Femur (tissue), 1 donor: ENCODE measurements at regions not wholly inside any gene's neighbourhood (a gene's known extent, or its start where the extent isn't known, plus 50 kb on each side); places are given as distances from the start of the nearest gene placed in this dataset.
"Not testable (repeated sequence)": the region's sequence is repeated elsewhere in the genome, so short reads cannot be mapped to it uniquely, and the experiment has no call there.

Source experiments
- DNase-seq: peaks from one replicate; pipeline ENCODE4 v3.0.0-alpha.2; 2017

DNA sequence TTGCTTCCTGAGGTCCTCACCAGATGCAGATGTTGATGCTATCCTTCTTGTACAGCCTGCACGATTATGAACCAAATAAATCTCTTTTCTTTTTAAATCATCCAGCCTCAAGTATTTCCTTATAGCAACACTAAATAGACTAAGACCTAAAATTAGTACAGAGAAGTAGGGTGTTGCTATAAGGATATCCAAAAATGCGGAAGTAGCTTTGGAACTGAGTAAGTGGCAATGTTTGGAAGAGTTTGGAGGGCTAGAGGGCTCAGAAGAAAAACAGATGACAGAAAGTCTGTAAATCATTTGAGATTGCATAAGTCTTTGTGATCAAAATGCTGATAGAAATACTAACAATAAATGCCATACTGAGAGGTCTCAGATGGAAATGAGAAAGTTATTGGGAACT lies 894.9 kb downstream of the DIPK2A start:
- no peak for DNase-seq

DNA sequence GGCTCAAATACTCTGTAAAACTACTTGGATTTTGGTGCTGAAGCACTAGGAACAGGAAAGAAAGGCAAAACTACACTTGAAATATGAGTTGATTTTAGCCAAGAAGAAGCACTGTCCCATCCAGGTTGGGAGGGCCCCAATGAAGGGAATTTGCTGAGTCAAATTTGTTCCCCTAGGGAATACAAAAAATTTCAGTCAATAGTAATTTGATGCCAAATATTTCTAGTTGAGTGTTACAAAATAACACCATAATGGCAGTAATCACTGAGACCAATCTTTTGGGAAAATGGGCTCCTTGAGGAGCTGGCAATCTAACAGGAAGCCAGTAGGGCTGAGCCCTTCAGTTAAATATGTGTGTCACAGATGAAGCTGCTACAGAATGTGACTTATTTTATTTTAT lies 896.9 kb downstream of the DIPK2A start:
- no peak for DNase-seq

DNA sequence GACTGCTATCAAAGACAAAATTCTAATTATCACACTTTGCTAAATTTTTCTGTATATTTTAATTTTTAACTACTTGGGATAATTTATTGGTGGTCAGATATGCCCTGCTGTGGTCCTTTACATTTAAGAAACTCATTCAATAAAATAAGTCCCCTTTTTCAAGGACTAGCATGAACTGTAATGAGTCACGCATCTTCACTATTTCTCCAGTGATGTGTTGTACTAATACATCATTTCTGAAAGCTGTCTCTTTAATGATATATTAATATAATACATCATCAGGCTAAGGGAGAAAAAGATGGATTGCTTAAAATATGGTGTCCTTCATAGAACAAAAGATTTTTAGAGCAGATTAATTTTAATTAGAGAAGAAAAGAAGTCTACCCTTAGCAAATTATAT lies 901.4 kb downstream of the DIPK2A start:
- no peak for DNase-seq

DNA sequence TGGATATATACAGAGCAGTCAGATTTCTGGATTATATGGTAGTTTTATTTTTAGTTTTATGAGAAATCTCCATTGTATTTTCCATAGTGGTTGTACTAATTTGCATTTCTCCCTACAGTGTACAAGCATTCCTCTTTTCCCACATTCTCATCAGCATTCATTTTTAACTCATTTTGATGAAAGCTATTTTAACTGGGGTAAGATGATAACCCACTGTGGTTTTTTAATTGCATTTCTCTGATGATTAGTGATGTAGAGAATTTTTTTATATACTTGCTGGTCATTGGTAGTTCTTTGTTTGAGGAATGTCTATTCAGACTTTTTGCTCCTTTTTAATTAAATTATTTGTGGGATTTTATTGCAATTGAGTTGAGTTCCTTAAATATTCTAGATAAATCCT lies 903.6 kb downstream of the DIPK2A start:
- no peak for DNase-seq

DNA sequence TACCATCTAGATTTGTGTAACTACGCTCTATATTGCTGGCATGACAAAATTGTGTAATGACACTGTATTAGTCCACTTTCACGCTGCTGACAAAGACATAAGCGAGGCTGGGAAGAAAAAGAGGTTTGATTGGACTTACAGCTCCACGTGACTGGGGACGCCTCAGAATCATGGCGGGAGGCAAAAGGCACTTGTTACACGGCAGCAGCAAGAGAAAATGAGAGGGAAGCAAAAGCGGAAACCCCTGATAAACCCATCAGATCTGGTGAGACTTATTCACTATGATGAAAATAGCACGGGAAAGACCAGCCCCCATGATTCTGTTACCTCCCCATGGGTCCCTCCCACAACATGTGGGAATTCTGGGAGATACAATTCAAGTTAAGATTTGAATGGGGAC lies 905.7 kb downstream of the DIPK2A start:
- DNase-seq = no peak

DNA sequence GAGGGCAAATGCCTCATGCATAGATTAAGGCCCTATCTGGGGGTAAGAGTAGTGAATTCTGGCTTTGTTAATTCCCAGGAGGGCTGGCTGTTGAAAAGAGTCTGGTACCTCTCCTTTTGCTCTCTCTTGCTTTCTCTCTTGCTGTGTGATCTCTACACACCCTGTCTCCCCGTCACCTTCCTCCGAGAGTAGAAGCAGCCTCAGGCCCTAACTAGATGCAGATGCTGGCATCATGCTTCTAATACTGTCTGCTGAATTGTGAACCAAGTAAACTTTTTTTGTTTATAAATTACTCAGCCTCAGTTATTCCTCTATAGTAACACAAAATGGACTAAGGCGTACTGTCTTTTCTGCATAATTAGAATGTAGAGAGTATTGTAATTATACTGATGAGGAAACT lies 908.1 kb downstream of the DIPK2A start:
- no peak for DNase-seq

DNA sequence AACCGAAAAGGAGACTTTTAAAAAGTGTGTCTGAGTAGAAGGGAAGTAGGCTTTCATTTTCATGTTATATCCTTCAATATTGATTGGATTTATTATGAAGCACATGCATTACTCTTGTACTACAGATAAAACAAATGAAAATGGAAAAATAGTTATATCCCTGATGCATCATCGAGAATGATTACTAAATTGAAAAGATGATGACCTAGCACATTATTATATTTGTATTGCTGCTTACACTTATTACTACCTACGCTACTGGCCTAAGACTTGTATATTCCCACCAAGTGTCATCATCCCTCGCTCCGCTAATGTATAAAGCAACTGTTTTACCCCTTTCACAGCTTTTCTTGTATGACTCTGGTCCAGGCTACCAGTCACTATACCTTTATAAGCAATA lies 922.4 kb downstream of the DIPK2A start:
- DNase-seq = no peak

DNA sequence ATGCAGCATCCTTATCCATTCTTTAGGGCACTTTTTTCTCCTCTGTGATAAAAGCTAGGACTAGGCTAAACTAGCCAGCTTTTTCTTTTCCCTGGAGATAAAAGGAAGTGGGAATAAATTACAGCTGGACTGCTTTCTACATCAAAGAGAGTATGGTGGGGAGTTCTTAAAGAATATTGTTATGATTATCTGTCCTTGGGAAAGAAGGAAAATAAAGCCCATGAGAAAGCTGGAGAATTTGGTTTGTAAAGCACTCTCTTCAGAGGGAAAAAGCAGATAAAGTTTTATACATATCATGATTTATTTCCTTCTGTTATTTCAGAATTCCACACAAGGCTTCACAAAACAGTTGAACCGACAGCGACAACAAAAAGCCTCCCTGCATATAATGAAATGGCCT lies 923.0 kb downstream of the DIPK2A start:
- DNase-seq = no peak

DNA sequence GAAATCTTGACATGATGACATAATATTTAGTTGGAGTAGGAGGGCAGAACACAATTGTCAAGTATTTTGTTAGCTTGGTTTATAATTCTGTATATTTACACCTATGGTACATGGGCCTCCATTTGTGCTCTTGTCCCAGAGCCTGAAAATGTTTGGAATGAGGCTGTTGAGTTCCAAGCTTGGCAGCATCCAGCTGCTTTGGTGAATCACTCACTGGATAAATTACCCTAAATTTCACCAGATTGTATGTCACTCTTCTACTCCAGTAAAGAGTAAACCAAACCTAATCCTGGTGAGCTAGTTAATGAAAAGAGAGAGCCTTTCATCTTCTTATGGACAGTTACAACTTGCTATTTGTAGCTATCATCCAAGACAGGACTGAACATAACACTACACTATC lies 928.7 kb downstream of the DIPK2A start:
- DNase-seq = no peak

DNA sequence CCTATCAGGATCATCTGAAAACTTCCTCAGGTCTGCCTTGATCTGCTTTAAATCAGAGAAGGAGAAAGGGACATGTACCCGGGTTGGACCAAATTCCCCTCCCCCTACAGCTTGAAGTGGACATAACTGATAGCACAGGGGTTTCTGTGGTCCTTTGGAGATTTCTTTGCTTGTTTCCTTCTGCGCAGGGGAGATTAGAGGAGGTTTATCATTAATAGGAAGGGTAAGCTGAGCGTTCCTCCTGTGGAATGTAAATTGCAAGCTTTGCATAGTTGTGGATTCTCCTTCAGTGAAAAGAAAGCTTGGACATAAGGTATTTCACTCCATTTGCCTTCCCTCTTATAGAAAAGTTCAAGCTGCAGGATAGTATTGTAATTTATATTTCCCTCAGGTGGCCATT lies 936.0 kb downstream of the DIPK2A start:
- not testable (repeated sequence) for DNase-seq

DNA sequence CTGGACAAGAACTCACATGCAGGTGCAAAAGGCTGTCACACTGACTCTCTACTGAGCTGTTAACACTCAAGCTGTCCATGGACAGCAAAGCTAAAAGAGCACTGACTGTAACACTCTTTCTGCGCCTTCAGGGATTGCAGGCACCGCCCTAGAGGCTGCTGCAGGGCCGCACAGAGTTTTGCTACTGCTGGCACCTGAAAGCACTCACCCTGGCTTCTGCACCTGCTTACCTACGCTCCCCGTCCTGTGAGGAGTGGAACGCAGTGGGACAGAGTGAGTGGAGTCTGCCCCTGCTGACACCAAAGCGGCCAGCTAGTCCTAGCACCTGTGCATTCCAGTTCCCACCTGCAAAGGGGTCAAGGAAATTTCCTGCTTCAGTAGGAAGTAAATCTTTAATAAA lies 941.3 kb downstream of the DIPK2A start:
- no peak for DNase-seq

DNA sequence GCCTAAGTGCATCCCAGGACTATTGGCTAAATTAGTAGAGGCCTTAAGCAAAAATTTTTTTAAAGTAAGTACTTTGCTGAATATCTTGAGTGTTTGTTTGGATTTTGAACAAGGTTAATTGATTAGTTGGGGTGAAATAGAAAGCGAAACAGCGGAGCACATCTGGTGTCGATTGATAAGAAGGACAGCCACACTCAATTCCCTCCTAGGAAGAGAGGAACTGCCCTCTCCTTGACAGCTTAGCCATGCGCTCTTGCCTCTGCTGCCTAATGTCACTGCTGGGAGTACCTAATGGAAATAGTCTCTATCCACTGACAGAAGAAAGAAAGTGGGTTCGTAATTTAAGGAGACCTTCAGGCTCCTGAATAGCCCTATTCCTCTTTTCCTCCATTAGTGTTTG lies 943.6 kb downstream of the DIPK2A start:
- DNase-seq = no peak

DNA sequence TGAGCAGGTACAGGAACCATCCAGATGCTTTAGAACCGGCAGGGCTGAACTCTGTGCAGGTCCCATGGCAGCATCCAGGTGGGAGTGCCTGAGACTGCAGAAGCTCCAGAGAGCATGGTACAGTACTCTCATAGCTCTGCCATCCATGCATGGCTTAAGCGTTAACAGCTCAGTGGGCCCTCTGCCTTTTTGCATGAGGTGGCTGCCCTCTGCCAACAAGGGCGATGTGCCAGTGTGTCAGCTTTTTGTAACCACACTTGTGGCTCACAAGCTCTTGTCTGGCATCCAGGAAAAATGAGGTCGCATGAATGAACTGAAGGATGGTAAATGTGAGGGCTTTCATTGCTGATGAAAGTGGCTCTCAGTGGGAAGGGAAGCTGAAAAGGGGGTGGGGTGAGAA lies 950.1 kb downstream of the DIPK2A start:
- DNase-seq = no peak

DNA sequence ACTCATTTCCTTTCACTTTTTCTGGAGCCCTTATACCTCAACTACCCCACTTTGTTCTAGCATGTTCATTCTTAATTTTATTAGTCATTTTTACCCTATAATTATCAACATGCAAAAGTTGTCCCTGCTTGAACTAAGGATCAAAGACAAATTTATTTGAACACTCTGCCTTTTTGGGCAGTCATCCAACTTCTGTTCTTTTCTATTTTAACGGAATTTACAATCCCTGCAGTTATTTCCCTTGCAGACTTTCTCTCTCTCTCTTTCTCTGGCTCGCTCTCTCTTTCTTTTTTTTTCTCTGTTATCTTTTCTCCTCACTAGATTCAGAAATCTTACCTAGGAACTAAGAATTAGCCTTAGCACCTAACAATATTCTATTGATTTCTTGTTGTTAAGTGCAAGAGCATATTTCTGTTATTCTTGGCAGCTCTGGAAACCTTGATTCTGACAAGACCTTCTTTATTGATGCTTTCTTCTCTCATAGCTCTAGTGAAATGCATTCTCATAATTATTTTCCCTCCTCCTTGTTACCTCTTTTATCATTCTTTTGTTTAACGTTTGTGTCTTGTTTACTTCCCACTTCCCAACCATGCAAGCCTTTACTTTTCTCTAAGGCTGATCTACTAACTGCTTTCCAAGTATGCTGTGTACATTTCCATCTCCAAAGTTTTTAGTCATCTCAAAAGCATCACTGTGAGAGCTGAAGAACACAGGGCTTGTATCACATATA lies 951.6 kb downstream of the DIPK2A start:
- no peak for DNase-seq

DNA sequence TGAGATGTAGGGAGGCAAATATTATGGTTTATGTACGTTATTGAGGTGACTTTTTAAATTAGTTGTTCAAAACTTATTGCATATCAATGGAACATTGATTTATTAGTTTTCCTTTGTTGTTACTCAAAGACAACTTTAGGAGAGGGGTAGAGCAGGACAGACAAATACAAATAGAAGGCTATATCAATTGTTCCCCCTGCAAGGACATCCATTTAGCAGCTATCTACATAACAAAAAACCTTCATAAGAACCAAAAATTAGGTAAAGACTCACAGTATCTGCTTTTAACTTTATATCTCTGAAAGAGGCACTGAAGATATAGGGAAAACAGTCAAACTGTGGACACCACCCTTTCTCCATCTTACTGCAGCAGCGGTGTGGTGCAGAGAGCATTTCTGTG lies 958.8 kb downstream of the DIPK2A start:
- no peak for DNase-seq

DNA sequence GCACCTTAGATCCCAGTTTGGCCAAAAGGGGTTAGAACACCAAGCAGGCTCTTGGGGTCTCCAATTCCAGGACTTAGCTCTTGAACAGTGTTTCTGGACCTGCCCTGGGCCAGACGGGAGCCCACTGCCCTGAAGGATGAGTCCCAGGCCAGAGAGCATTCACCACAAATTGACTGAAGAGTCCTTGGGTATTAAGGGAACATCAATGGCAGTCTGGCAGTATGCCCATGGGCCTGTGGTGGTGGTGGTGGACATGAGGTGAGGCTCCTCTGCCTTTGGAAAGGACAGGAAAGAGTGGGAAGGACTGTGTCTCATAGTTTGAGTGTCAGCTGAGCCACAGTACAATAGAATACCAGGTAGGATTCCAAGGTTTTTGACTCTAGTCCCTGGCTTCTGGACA lies 960.0 kb downstream of the DIPK2A start:
- DNase-seq = no peak

DNA sequence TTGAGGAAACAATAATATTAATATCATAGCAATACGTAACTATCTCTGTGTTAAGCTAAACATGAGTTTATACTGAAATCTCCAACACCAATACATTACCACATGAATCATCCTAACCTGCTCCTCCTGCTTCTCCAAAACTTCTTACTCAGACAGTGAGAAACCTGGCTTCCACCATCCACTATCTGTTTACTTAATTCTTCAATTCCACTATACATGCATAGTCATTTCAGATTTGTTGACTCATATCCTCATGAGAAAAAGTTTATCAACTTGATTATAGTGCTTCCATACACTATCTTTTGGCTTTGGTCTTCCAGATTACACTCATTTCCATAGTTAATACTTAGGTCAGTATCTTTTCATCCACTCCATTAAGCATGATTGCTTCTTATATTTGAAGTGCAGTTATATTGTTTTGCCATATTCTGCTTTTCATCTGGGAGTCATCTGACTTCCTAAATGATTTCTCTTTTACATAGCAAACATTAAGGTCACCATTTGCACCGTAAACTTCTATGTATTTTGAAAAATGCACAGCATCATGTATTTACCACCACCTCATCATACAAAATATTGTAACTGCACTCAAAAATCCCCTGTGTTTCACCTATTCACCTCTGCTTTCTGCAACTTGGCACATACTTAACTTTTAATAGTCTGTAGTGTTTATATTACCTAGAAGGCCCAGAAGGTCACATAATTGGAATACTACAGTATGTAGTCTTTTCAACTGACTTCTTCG lies 970.6 kb downstream of the DIPK2A start:
- DNase-seq = no peak

DNA sequence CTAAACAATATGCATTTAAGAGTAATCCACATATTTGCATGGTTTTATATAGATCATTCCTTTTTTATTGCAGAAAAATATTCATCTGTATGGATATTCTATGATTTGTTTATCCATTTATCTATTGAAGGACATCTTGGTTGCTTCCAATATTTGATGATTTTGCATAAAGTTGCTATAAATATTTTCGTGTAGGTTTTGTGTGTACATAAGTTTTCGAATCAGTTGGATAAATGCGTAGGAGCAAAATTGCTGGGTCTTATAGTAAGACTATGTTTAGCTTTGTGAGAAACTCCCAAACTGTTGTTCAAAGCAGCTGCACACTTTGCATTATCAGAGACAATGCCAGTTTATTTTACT lies 971.2 kb downstream of the DIPK2A start:
- no peak for DNase-seq

DNA sequence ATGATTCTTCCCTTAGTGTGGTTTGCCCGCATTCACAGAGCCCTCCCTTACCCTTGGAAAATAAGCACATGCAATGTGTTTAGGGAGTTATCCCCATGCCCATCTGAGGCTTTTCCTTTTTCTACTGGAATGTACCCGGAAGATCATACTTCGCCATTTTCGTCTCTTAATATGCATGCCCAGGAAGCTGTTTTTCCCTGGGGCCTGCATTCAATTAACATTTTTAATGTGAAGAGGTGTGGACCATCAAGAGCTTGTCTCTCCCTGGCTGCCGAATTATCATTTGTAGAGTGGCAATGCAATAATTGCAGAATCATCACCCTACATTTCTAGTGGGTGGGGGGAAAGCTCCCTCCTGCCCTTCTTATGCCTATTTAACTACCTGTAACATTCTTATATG lies 976.3 kb downstream of the DIPK2A start:
- DNase-seq = no peak

DNA sequence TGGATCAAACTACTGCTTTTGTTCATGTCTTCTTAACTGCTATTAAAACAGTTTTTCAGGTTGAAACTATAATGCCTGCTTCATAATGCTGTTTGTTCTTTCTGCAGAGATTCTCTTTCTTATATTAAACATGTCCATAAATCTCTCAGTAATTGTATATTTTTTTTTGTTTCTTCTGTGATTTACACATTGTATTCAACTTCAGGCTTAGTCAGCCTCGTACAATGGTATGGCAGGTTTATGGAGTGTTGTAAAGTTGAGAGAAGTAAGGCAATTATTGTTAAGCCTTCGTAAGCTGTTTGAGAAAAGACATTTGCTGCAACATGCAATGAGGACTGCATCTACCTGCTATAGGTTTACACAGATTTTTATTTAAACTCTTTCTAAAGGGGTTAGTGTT lies 977.1 kb downstream of the DIPK2A start:
- DNase-seq = no peak

DNA sequence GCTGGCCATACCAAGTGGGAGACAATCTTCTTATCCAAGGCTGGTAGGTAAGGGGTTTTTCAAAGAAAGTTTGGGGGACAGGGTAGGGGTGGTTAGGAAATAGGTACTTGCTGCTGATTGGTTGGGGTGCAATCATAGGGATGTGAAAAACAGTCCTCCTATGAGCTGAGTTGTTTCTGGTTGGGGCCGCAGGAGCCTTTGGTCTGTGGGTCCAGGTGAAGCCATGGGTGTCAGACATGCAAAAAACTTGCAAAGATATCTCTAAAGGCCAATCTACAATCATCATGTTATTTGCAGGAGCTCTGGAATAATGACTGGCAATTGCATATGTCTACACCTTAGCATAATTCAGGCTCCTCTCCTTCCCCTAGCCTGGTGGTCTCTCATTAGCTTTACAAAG lies 982.3 kb downstream of the DIPK2A start:
- DNase-seq = no peak

DNA sequence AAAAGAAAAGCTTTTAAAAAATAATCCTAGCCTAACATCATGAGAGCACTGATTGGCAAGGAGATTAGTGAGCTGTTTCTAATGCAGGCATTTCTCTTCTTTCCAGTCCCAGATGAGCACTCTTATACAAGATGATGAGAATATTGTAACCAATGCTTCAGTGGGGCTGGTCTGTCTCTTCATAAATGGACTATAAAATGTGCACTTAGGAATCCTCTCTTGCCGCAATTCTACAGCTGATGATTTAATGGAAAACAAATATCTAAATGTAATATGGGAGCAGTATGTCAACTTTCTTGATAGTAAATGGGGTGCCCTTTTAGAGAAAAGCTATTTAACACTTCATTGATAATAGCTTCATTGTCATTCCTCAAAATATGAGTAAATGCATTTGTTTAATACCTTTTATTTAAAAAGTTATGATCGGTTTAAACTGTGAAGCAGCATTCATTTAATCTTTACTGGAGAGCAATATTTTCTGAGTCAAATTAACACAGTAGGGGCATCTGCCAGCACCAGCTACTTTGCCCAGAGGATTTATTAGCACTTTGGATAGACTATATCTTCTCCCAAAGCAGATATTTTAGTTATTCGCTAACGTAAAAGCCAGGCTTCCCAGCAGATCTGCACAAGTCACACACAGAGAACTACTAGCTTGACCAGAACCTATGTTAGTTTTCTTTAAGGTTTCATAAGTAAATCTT lies 985.9 kb downstream of the DIPK2A start:
- DNase-seq = no peak

DNA sequence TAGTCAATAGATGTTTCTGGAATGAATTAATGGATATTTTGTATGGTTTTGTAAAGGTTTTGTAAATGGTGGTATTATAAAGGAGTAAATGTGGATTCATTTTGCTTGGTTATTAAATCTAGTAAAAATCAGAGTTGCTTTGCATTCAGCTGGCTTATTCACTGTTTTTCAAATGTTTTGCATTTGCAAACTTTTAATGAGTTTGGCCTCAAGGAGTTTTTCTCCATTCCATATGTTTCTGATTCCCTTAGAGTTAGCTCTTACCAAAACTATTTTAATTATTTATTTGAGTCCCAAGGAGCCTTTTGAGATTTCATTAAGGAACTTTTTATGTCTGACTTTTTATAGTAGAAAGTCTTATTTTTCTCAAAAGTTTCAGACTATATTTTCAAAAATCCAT lies 992.2 kb downstream of the DIPK2A start:
- no peak for DNase-seq

DNA sequence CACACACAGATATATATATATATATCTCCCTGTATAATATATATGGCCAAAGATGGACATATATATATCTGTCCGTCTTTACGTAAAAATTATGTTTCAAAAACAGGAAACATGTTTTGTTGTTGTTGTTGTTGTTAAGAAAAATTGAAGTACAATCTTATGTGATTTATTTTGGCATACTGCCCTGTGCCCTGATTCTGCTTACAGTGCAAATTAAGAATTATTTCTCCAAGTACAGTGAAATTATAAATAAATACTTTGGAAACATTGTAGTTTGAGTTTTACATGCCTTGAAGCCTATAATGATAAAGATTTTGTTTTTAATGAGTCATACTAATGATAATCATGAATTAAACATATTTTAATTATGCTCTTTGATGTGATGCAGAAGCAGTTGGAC lies 994.9 kb downstream of the DIPK2A start:
- no peak for DNase-seq
